ENCODE measurements at regions not wholly inside any gene's neighbourhood (a gene's known extent, or its start where the extent isn't known, plus 50 kb on each side); places are given as distances from the start of the nearest gene placed in this dataset.

DNA sequence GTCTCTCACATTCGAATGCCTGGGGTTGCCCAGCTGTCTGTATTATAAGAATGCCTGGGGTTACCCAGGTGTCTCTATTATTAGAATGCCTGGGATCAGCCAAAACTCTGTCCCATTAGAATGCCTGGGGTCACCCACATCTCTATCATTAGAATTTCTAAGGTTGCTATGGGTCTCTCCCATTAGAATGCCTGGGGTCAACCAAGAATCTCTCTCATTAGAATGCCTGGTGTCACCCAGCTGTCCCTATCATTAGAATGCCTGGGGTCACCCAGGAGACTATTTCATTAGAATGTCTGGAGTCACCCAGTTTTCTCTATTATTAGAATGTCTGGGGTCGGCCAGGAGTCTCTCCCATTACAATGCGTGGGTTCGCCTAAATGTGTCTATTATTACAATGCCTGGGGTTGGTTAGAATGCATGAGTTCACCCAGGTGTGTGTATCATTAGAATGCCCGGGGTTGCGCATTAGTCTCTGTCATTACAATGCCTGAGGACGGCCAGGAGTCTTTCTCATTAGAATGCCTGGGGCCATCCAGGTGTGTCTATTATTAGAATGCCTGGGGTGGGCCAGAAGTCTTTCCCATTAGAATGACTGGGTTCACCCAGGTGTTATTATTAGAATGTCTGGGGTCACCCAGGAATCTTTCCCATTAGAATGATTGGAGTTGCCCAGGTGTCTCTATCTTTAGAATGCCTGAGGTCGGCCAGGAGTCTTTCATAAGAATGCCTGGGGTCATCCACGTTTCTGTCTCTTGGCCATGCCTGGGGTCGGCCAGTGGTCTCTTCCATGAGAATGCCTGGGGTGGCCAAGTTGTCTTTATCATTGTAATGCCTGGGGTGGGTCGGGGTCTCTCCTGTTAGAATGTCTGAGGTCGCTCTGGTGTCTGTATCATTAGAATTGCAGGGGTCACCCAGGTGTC lies 59.6 kb downstream of the RNF187 start:
- ChIA-PET POLR2A (no interaction called here), CTCF (no interaction called here)
- Histone ChIP-seq H3K27me3 (replicated peaks in 2 of 5; ENCODE audit: control insufficient read depth in 4 of 5, insufficient read depth in 5 of 5, low read length in 4 of 5) (peaks cover 0 to 9% (median 0%) of the 10 kb centered on the region in 5 experiments), H3K4me1 (ENCODE audit: control extremely low read depth in 1 of 4, control insufficient read depth in 4 of 4, insufficient read depth in 4 of 4, low read length in 3 of 4) (no peaks in the 10 kb centered on the region), H3K36me3 (ENCODE audit: control insufficient read depth in 4 of 4, insufficient read depth in 4 of 4, low read length in 3 of 4) (no peaks in the 10 kb centered on the region), H3K4me3 (ENCODE audit: control insufficient read depth in 1 of 7, extremely low read depth in 1 of 7, insufficient read depth in 4 of 7, low read depth in 2 of 7, low read length in 6 of 7) (no peak overlapping the region), H3K9me3 (ENCODE audit: control extremely low read depth in 1 of 5, control insufficient read depth in 4 of 5, insufficient read depth in 2 of 5, low read depth in 1 of 5, low read length in 4 of 5) (peaks cover 0 to 4% (median 0%) of the 10 kb centered on the region in 5 experiments), H3K27ac (ENCODE audit: insufficient read depth in 1 of 2, low read depth in 1 of 2, low read length in 2 of 2, poor library complexity in 1 of 2, severe bottlenecking in 2 of 2) (no peak overlapping the region)
- WGBS (ENCODE audit: insufficient coverage): 81% methylated on average over 9 of the region's 12 CpGs
- no peak for DNase-seq

DNA sequence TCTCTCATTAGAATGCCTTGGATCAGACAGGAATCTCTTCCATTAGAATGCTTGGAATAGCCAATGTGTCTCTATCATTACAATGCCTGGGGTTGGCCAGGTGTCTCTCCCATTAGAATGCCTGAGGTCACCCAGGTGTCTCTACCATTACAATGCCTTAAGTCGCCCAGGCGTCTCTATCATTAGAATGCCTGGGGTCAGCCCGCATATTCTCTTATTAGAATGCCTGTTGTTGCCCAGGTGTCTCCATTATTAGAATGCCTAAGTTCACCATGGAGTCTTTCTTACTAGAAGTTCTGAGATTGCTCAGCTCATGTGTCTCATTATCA lies 60.2 kb downstream of the RNF187 start:
- Histone ChIP-seq H3K27ac (ENCODE audit: insufficient read depth in 1 of 2, low read depth in 1 of 2, low read length in 2 of 2, poor library complexity in 1 of 2, severe bottlenecking in 2 of 2) (no peak overlapping the region), H3K36me3 (ENCODE audit: control insufficient read depth in 4 of 4, insufficient read depth in 4 of 4, low read length in 3 of 4) (no peaks in the 10 kb centered on the region), H3K4me1 (ENCODE audit: control extremely low read depth in 1 of 4, control insufficient read depth in 4 of 4, insufficient read depth in 4 of 4, low read length in 3 of 4) (no peaks in the 10 kb centered on the region), H3K27me3 (replicated peaks in 2 of 5; ENCODE audit: control insufficient read depth in 4 of 5, insufficient read depth in 5 of 5, low read length in 4 of 5) (peaks cover 0 to 9% (median 0%) of the 10 kb centered on the region in 5 experiments), H3K9me3 (ENCODE audit: control extremely low read depth in 1 of 5, control insufficient read depth in 4 of 5, insufficient read depth in 2 of 5, low read depth in 1 of 5, low read length in 4 of 5) (peaks cover 0 to 4% (median 0%) of the 10 kb centered on the region in 5 experiments), H3K4me3 (ENCODE audit: control insufficient read depth in 1 of 7, extremely low read depth in 1 of 7, insufficient read depth in 4 of 7, low read depth in 2 of 7, low read length in 6 of 7) (no peak overlapping the region)
- WGBS (ENCODE audit: insufficient coverage): 83% methylated on average over 3 of the region's 3 CpGs
- CTCF ChIA-PET: no interaction called here
- no peak for DNase-seq
- POLR2A ChIA-PET: no interaction called here

DNA sequence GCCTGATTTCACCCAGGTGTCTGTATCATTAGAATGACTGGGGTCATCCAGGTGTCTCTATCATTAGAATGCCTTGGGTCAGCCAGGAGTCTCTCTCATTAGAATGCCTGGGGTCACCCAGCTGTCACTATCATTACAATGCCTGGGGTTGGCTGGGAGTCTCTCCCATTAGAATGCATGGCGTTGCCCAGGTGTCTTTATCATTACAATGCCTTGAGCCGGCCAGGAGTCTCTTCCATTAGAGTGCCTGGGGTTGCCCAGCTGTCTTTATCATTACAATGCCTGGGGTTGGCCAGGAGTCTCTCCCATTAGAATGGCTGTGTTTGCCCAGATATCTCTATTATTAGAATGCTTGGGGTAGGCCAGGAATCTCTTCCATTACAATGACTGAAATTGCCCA lies 61.6 kb downstream of the RNF187 start:
- no peak for DNase-seq
- H3K36me3 ChIP-seq (ENCODE audit: control insufficient read depth in 4 of 4, insufficient read depth in 4 of 4, low read length in 3 of 4): no peaks in the 10 kb centered on the region
- peaks cover 0 to 4% (median 0%) of the 10 kb centered on the region in 5 experiments for H3K9me3 ChIP-seq (ENCODE audit: control extremely low read depth in 1 of 5, control insufficient read depth in 4 of 5, insufficient read depth in 2 of 5, low read depth in 1 of 5, low read length in 4 of 5)
- no peak overlapping the region for H3K27ac ChIP-seq (ENCODE audit: insufficient read depth in 1 of 2, low read depth in 1 of 2, low read length in 2 of 2, poor library complexity in 1 of 2, severe bottlenecking in 2 of 2)
- WGBS (ENCODE audit: insufficient coverage): 47% methylated on average over 2 of the region's 2 CpGs
- ChIA-PET CTCF (no interaction called here), POLR2A (no interaction called here)
- peaks cover 0 to 21% (median 3%) of the 10 kb centered on the region in 5 experiments for H3K27me3 ChIP-seq (replicated peaks in 2 of 5; ENCODE audit: control insufficient read depth in 4 of 5, insufficient read depth in 5 of 5, low read length in 4 of 5)
- H3K4me3 ChIP-seq (ENCODE audit: control insufficient read depth in 1 of 7, extremely low read depth in 1 of 7, insufficient read depth in 4 of 7, low read depth in 2 of 7, low read length in 6 of 7): no peak overlapping the region
- no peaks in the 10 kb centered on the region for H3K4me1 ChIP-seq (ENCODE audit: control extremely low read depth in 1 of 4, control insufficient read depth in 4 of 4, insufficient read depth in 4 of 4, low read length in 3 of 4)

DNA sequence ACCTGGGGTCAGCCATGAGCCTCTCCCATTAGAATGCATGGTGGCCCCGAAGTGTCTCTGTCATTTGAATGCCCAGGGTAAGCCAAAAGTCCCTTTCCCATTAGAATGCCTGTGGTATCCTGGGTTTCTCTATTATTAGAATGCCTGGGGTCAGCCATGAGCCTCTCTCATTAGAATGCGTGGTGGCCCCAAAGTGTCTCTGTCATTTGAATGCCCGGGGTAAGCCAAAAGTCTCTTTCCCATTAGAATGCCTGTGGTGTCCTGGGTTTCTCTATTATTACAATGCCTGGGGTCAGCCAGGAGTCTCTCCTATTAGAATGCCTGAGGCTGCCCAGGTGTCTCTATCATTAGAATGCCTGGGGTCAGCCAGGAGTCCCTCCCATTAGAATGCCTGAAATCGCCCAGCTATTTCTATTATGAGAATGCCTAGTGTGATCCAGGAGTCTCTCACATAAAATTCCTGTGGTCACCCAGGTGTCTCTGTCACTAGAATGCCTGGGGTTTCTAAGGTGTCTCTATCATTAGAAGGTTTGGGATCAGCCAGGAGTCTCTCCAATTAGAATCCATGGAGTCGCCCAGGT lies 65.5 kb downstream of the RNF187 start:
- CTCF ChIA-PET: no interaction called here
- Histone ChIP-seq H3K36me3 (ENCODE audit: control insufficient read depth in 4 of 4, insufficient read depth in 4 of 4, low read length in 3 of 4) (no peaks in the 10 kb centered on the region), H3K27ac (ENCODE audit: insufficient read depth in 1 of 2, low read depth in 1 of 2, low read length in 2 of 2, poor library complexity in 1 of 2, severe bottlenecking in 2 of 2) (no peak overlapping the region), H3K9me3 (ENCODE audit: control extremely low read depth in 1 of 5, control insufficient read depth in 4 of 5, insufficient read depth in 2 of 5, low read depth in 1 of 5, low read length in 4 of 5) (peaks cover 0 to 15% (median 9%) of the 10 kb centered on the region in 5 experiments), H3K4me1 (ENCODE audit: control extremely low read depth in 1 of 4, control insufficient read depth in 4 of 4, insufficient read depth in 4 of 4, low read length in 3 of 4) (no peaks in the 10 kb centered on the region), H3K27me3 (replicated peaks in 2 of 5; ENCODE audit: control insufficient read depth in 4 of 5, insufficient read depth in 5 of 5, low read length in 4 of 5) (peaks cover 0 to 42% (median 5%) of the 10 kb centered on the region in 5 experiments), H3K4me3 (ENCODE audit: control insufficient read depth in 1 of 7, extremely low read depth in 1 of 7, insufficient read depth in 4 of 7, low read depth in 2 of 7, low read length in 6 of 7) (no peak overlapping the region)
- no peak for DNase-seq
- POLR2A ChIA-PET: no interaction called here
- 68% methylated on average over 5 of the region's 5 CpGs for WGBS (ENCODE audit: insufficient coverage)

DNA sequence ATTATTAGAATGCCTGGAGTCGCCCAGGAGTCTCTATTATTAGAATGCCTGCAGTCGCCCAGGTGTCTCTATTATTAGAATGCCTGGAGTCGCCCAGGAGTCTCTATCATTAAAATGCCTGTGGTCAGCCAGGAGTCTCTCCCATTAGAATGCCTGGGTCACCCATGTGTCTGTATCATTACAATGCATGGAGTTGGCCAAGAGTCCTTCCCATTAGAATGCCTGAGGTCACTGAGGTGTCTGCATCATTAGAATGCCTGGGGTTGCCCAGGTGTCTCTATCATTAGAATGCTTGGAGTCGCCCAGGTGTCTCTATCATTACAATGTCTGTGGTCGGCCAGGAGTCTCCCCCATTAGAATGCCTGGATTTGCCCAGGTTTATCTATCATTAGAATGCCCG lies 66.9 kb downstream of the RNF187 start:
- Histone ChIP-seq H3K27me3 (replicated peaks in 2 of 5; ENCODE audit: control insufficient read depth in 4 of 5, insufficient read depth in 5 of 5, low read length in 4 of 5) (peaks cover 0 to 42% (median 5%) of the 10 kb centered on the region in 5 experiments), H3K9me3 (ENCODE audit: control extremely low read depth in 1 of 5, control insufficient read depth in 4 of 5, insufficient read depth in 2 of 5, low read depth in 1 of 5, low read length in 4 of 5) (peaks cover 0 to 15% (median 9%) of the 10 kb centered on the region in 5 experiments), H3K36me3 (ENCODE audit: control insufficient read depth in 4 of 4, insufficient read depth in 4 of 4, low read length in 3 of 4) (no peaks in the 10 kb centered on the region), H3K27ac (ENCODE audit: insufficient read depth in 1 of 2, low read depth in 1 of 2, low read length in 2 of 2, poor library complexity in 1 of 2, severe bottlenecking in 2 of 2) (no peak overlapping the region), H3K4me1 (ENCODE audit: control extremely low read depth in 1 of 4, control insufficient read depth in 4 of 4, insufficient read depth in 4 of 4, low read length in 3 of 4) (no peaks in the 10 kb centered on the region), H3K4me3 (ENCODE audit: control insufficient read depth in 1 of 7, extremely low read depth in 1 of 7, insufficient read depth in 4 of 7, low read depth in 2 of 7, low read length in 6 of 7) (no peak overlapping the region)
- DNase-seq: no peak
- ChIA-PET POLR2A (no interaction called here), CTCF (no interaction called here)
- WGBS (ENCODE audit: insufficient coverage): 87% methylated on average over 4 of the region's 6 CpGs

DNA sequence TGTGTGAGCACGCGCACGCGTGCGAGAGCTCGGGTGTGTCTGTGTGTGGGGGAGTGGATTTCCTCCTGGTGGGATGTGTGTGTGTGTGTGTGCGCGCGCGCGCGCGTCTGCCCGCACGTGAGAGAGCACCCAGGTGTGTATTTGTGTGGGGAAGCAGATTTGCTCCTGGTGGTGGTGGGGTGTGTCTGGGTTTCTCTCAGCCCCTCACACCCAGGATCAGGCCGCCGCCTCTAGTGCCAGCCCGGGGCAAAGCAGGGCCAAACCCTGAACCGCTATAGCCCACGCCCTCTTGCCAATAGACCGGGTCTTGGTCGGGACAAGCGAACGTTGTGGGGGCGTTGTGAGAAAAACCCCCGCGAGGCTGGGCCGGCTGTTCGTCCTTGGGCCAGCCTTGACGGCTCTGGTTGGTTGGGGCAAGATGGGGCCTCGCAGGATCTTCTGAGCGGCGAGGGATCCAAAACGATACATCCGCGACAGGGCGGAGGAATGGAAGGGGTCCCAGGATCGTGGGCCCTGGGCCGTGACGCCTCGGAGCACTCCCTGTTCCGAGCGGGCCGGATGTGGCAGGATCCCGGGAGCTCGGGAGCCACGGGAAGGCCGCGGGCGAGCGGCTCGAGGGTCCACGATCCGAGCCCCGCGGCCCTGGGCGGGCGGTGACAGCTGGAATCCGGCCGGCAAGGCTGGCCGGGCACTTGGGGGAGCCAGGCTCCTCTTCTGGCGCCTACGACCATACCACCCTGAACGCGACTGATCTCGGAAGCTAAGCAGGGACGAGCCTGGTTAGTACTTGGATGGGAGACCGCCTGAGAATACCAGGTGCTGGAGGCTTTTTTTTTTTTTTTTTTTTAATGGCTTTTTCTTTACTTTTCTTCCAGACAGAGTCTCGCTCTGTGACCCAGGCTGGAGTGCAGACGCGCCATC lies 68.2 kb downstream of the RNF187 start:
- Histone ChIP-seq H3K4me1 (ENCODE audit: control extremely low read depth in 1 of 4, control insufficient read depth in 4 of 4, insufficient read depth in 4 of 4, low read length in 3 of 4) (no peaks in the 10 kb centered on the region), H3K27me3 (replicated peaks in 2 of 5; ENCODE audit: control insufficient read depth in 4 of 5, insufficient read depth in 5 of 5, low read length in 4 of 5) (peaks cover 0 to 37% (median 5%) of the 10 kb centered on the region in 5 experiments), H3K4me3 (ENCODE audit: control insufficient read depth in 1 of 7, extremely low read depth in 1 of 7, insufficient read depth in 4 of 7, low read depth in 2 of 7, low read length in 6 of 7) (peak overlapping the region in 1 of 7 experiments; percentile 28), H3K27ac (ENCODE audit: insufficient read depth in 1 of 2, low read depth in 1 of 2, low read length in 2 of 2, poor library complexity in 1 of 2, severe bottlenecking in 2 of 2) (no peak overlapping the region), H3K9me3 (ENCODE audit: control extremely low read depth in 1 of 5, control insufficient read depth in 4 of 5, insufficient read depth in 2 of 5, low read depth in 1 of 5, low read length in 4 of 5) (peaks cover 0 to 15% (median 9%) of the 10 kb centered on the region in 5 experiments), H3K36me3 (ENCODE audit: control insufficient read depth in 4 of 4, insufficient read depth in 4 of 4, low read length in 3 of 4) (no peaks in the 10 kb centered on the region)
- WGBS (ENCODE audit: insufficient coverage): 74% methylated on average over 51 of the region's 71 CpGs
- POLR2A ChIA-PET: no interaction called here
- peak; percentile 53 to 72 (median 60) for DNase-seq
- CTCF ChIA-PET: no interaction called here

Data from common myeloid progenitor, CD34-positive (primary cell).